ENCODE measurements at regions not wholly inside any gene's neighbourhood (a gene's known extent, or its start where the extent isn't known, plus 50 kb on each side); places are given as distances from the start of the nearest gene placed in this dataset.
"Not testable (repeated sequence)": the region's sequence is repeated elsewhere in the genome, so short reads cannot be mapped to it uniquely, and the experiment has no call there.

- DNase-seq (ENCODE audit: low read depth) = no peak
These were observed 472.7 kb upstream of the FLRT2 start for GRCh38 chr14:85057221-85057620.

GRCh38 chr14:85058150-85058549 is 471.8 kb upstream of the FLRT2 start:
- DNase-seq (ENCODE audit: low read depth) = no peak

- DNase-seq (ENCODE audit: low read depth) = no peak
These were observed 469.8 kb upstream of the FLRT2 start for GRCh38 chr14:85060121-85060520.

- DNase-seq (ENCODE audit: low read depth) = no peak
These were observed 468.7 kb upstream of the FLRT2 start for GRCh38 chr14:85061256-85061655.

- no peak for DNase-seq (ENCODE audit: low read depth)
These were observed 466.2 kb upstream of the FLRT2 start for GRCh38 chr14:85063747-85064146.

- DNase-seq (ENCODE audit: low read depth) = no peak
These were observed 458.5 kb upstream of the FLRT2 start for GRCh38 chr14:85071447-85071846.

- DNase-seq (ENCODE audit: low read depth) = no peak
These were observed 455.0 kb upstream of the FLRT2 start for GRCh38 chr14:85074955-85075354.

- no peak for DNase-seq (ENCODE audit: low read depth)
These were observed 454.1 kb upstream of the FLRT2 start for GRCh38 chr14:85075694-85076476.

- DNase-seq (ENCODE audit: low read depth) = not testable (repeated sequence)
These were observed 452.2 kb upstream of the FLRT2 start for GRCh38 chr14:85077716-85078115.

GRCh38 chr14:85079842-85080730 is 449.9 kb upstream of the FLRT2 start:
- no peak for DNase-seq (ENCODE audit: low read depth)

GRCh38 chr14:85084344-85084743 is 445.6 kb upstream of the FLRT2 start:
- no peak for DNase-seq (ENCODE audit: low read depth)

GRCh38 chr14:85085981-85086380 is 444.0 kb upstream of the FLRT2 start:
- DNase-seq (ENCODE audit: low read depth) = no peak

GRCh38 chr14:85087201-85087600 is 442.7 kb upstream of the FLRT2 start:
- no peak for DNase-seq (ENCODE audit: low read depth)

GRCh38 chr14:85088192-85088591 is 441.8 kb upstream of the FLRT2 start:
- DNase-seq (ENCODE audit: low read depth) = no peak

GRCh38 chr14:85090681-85091080 is 439.3 kb upstream of the FLRT2 start:
- no peak for DNase-seq (ENCODE audit: low read depth)

GRCh38 chr14:85093631-85094330 is 436.2 kb upstream of the FLRT2 start:
- DNase-seq (ENCODE audit: low read depth) = no peak

- DNase-seq (ENCODE audit: low read depth) = no peak
These were observed 427.4 kb upstream of the FLRT2 start for GRCh38 chr14:85102591-85102990.

- DNase-seq (ENCODE audit: low read depth) = no peak
These were observed 423.4 kb upstream of the FLRT2 start for GRCh38 chr14:85106506-85106905.

- DNase-seq (ENCODE audit: low read depth) = no peak
These were observed 417.2 kb upstream of the FLRT2 start for GRCh38 chr14:85112762-85113161.

- no peak for DNase-seq (ENCODE audit: low read depth)
These were observed 414.0 kb upstream of the FLRT2 start for GRCh38 chr14:85115921-85116320.

- DNase-seq (ENCODE audit: low read depth) = no peak
These were observed 411.7 kb upstream of the FLRT2 start for GRCh38 chr14:85118274-85118673.

- no peak for DNase-seq (ENCODE audit: low read depth)
These were observed 407.3 kb upstream of the FLRT2 start for GRCh38 chr14:85122690-85123089.

Measured in Daoy (cell line).